ENCODE measurements at regions not wholly inside any gene's neighbourhood (a gene's known extent, or its start where the extent isn't known, plus 50 kb on each side); places are given as distances from the start of the nearest gene placed in this dataset.
A peak's percentile ranks its signal among the peaks of the same experiment; 100 is the strongest.

DNA sequence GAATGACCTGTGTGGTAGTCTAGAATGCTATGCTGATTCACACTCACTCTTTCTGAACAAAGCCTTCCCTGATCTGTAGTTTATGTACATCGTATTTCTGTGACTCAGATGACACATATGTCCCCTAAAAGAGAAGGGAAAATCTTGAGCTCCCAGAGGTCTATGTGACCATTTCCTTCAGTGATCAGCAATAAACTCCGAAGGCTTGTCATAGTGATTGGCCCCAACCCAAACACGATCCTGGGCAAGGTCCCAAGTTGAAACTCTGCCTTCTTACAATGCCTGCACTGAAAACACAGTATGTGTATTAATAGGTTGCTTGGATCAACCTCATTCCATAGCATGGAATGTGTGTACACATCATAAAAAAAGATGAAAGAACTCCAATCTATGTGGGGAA is 685.8 kb downstream of the MAT2B start:
- DNase-seq (ENCODE audit: insufficient read length, low spot score, missing footprints) = peak; percentile 61
- H3K4me2 ChIP-seq (ENCODE audit: insufficient read depth, low read length) = peak overlapping the region; percentile 34
- no peaks in the 10 kb centered on the region for H3K79me2 ChIP-seq (ENCODE audit: insufficient read depth, low read length)
- H3K27ac ChIP-seq (ENCODE audit: low read depth, low read length) = peak overlapping the region; percentile 64
- no peaks in the 10 kb centered on the region for H3K27me3 ChIP-seq (ENCODE audit: insufficient read depth, low read length)
- H3K36me3 ChIP-seq (ENCODE audit: insufficient read depth, low read length) = no peaks in the 10 kb centered on the region
- TF ChIP-seq, protein P1, sequence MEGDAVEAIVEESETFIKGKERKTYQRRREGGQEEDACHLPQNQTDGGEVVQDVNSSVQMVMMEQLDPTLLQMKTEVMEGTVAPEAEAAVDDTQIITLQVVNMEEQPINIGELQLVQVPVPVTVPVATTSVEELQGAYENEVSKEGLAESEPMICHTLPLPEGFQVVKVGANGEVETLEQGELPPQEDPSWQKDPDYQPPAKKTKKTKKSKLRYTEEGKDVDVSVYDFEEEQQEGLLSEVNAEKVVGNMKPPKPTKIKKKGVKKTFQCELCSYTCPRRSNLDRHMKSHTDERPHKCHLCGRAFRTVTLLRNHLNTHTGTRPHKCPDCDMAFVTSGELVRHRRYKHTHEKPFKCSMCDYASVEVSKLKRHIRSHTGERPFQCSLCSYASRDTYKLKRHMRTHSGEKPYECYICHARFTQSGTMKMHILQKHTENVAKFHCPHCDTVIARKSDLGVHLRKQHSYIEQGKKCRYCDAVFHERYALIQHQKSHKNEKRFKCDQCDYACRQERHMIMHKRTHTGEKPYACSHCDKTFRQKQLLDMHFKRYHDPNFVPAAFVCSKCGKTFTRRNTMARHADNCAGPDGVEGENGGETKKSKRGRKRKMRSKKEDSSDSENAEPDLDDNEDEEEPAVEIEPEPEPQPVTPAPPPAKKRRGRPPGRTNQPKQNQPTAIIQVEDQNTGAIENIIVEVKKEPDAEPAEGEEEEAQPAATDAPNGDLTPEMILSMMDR (IDR thresholded peaks at IDR 0.05; ENCODE audit: extremely low read depth, low read depth, low read length) = no peak
- H3K4me1 ChIP-seq (ENCODE audit: insufficient read depth, low read length) = peaks cover 17% of the 10 kb centered on the region
- H3K9me3 ChIP-seq (ENCODE audit: low read depth, low read length) = no peaks in the 10 kb centered on the region
- no peak overlapping the region for H3K4me3 ChIP-seq (ENCODE audit: insufficient read depth, low read length)
- no peaks in the 10 kb centered on the region for H4K20me1 ChIP-seq (ENCODE audit: insufficient read depth, low read length)
- no peak overlapping the region for H2AFZ ChIP-seq (ENCODE audit: low read length)

DNA sequence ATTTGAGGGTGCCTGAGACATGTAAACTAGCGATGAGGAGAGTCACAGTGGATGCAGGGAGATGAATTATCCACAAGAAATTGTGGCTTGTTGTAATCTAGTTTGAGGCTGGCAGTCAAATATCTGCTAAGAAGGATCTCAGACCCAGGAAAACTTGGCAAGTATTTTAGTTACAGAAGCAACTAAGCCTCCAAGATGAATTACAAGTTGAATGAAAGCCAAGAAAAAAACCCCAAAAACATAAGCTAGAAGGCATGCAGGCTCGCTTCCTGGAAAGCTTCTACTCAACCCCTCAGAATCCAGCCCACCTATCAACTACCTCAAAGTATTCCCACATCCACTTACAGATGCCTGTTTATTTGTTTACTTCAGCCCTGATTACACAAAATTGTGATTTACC is 696.9 kb downstream of the MAT2B start:
- Histone ChIP-seq H2AFZ (ENCODE audit: low read length) (no peak overlapping the region), H3K27ac (ENCODE audit: low read depth, low read length) (peak overlapping the region; percentile 93), H3K4me1 (ENCODE audit: insufficient read depth, low read length) (peaks cover 43% of the 10 kb centered on the region), H3K4me3 (ENCODE audit: insufficient read depth, low read length) (no peak overlapping the region), H3K9me3 (ENCODE audit: low read depth, low read length) (peaks cover 3% of the 10 kb centered on the region), H3K36me3 (ENCODE audit: insufficient read depth, low read length) (no peaks in the 10 kb centered on the region), H3K27me3 (ENCODE audit: insufficient read depth, low read length) (no peaks in the 10 kb centered on the region), H4K20me1 (ENCODE audit: insufficient read depth, low read length) (no peaks in the 10 kb centered on the region), H3K4me2 (ENCODE audit: insufficient read depth, low read length) (peak overlapping the region; percentile 30), H3K79me2 (ENCODE audit: insufficient read depth, low read length) (no peaks in the 10 kb centered on the region)
- TF ChIP-seq, protein P1 (IDR thresholded peaks at IDR 0.05; ENCODE audit: extremely low read depth, low read depth, low read length) = no peak
- DNase-seq (ENCODE audit: insufficient read length, low spot score, missing footprints) = no peak

DNA sequence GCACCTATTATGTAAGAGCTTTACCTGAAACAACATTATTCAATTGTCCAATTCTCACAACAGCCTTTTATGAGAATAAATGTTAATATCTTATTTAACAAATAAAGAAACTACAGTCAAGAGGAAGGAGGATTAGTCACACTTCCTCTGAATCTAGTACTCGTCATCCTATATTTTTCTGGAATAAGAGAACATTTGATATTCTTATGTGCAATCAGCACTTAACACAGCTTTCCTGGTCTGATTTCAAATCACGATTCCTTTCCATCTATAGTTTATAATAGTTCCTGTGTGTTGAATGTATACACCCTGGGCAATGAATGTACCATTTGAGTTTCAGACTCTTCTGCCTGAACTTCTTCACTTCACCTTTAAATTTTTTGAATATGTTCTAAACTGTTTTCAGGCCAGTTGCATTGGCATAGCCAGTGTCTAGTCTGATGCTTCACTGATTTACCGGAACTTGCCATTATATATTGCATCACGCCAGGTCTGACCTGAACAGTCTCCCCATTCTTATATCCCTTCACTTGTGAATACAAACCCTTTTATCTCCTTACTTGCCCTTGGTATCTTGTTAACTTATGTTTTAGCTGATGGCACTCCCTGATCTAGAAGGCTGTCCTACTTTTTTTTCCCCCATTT is 698.3 kb downstream of the MAT2B start:
- Histone ChIP-seq H3K27ac (ENCODE audit: low read depth, low read length) (peak overlapping the region; percentile 93), H3K9me3 (ENCODE audit: low read depth, low read length) (peaks cover 3% of the 10 kb centered on the region), H3K4me1 (ENCODE audit: insufficient read depth, low read length) (peaks cover 43% of the 10 kb centered on the region), H4K20me1 (ENCODE audit: insufficient read depth, low read length) (no peaks in the 10 kb centered on the region), H3K27me3 (ENCODE audit: insufficient read depth, low read length) (no peaks in the 10 kb centered on the region), H3K4me3 (ENCODE audit: insufficient read depth, low read length) (no peak overlapping the region), H2AFZ (ENCODE audit: low read length) (no peak overlapping the region), H3K36me3 (ENCODE audit: insufficient read depth, low read length) (no peaks in the 10 kb centered on the region), H3K4me2 (ENCODE audit: insufficient read depth, low read length) (peak overlapping the region; percentile 23), H3K79me2 (ENCODE audit: insufficient read depth, low read length) (no peaks in the 10 kb centered on the region)
- TF ChIP-seq, protein P1 (IDR thresholded peaks at IDR 0.05; ENCODE audit: extremely low read depth, low read depth, low read length) = no peak
- DNase-seq (ENCODE audit: insufficient read length, low spot score, missing footprints) = no peak

DNA sequence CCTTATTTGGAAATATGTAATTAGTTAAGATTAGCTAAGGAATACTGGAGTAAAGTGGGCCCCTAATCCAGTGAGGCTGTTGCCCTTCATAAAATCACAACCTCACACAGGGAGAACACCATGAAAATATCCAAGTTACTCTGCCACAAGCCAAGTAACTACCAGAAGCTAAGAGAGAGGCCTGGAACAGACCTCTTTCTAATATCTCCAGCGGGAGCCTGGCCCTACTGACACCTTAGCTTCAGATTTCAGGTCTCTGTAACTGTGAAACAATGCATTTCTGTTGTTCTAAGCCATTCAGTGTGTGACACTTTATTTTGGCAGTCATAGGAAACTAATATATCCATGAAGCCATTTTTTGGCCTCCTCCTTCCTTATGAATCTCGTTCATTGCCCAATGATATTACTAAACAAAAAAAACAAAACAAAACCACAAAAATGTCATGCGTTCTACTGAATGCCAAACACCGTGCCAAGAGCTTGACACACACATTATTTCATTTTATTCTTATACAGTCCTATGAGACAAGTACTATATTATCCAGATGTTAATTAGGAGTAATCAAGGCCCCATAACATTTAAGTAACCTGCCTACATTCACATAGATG is 699.0 kb downstream of the MAT2B start:
- H3K4me2 ChIP-seq (ENCODE audit: insufficient read depth, low read length) = peak overlapping the region; percentile 23
- H2AFZ ChIP-seq (ENCODE audit: low read length) = peak overlapping the region; percentile 9
- peak; percentile 59 for DNase-seq (ENCODE audit: insufficient read length, low spot score, missing footprints)
- H3K9me3 ChIP-seq (ENCODE audit: low read depth, low read length) = peaks cover 3% of the 10 kb centered on the region
- no peak overlapping the region for H3K4me3 ChIP-seq (ENCODE audit: insufficient read depth, low read length)
- H3K4me1 ChIP-seq (ENCODE audit: insufficient read depth, low read length) = peaks cover 43% of the 10 kb centered on the region
- H3K27me3 ChIP-seq (ENCODE audit: insufficient read depth, low read length) = no peaks in the 10 kb centered on the region
- H3K36me3 ChIP-seq (ENCODE audit: insufficient read depth, low read length) = no peaks in the 10 kb centered on the region
- TF ChIP-seq, protein P1 (IDR thresholded peaks at IDR 0.05; ENCODE audit: extremely low read depth, low read depth, low read length) = no peak
- H3K27ac ChIP-seq (ENCODE audit: low read depth, low read length) = peak overlapping the region; percentile 93
- no peaks in the 10 kb centered on the region for H3K79me2 ChIP-seq (ENCODE audit: insufficient read depth, low read length)
- no peaks in the 10 kb centered on the region for H4K20me1 ChIP-seq (ENCODE audit: insufficient read depth, low read length)
